Upper lobe of right lung (tissue), 1 donor: ENCODE measurements at regions not wholly inside any gene's neighbourhood (a gene's known extent, or its start where the extent isn't known, plus 50 kb on each side); places are given as distances from the start of the nearest gene placed in this dataset.

Experiments used
- ATAC-seq: fragments of 200-7000 bp; cut with Tn5 transposase; one replicate; pipeline ENCODE4 v1.9.1; 2020; ENCODE audit warnings: mild to moderate bottlenecking, moderate library complexity
- DNase-seq: peaks from one replicate; pipeline ENCODE4 v3.0.0-alpha.2; 2020
- H3K27ac ChIP-seq: fragments of 200-600 bp; one replicate; pipeline ENCODE4 v1.8.0; 2022
- H3K27me3 ChIP-seq: fragments of 200-600 bp; one replicate; pipeline ENCODE4 v1.8.0; 2022; ENCODE audit warnings: mild to moderate bottlenecking
- H3K36me3 ChIP-seq: fragments of 200-600 bp; one replicate; pipeline ENCODE4 v1.8.0; 2022
- H3K4me1 ChIP-seq: fragments of 200-600 bp; one replicate; pipeline ENCODE4 v1.8.0; 2022
- H3K4me3 ChIP-seq: fragments of 200-600 bp; one replicate; pipeline ENCODE4 v1.8.0; 2022; ENCODE audit warnings: mild to moderate bottlenecking
- H3K9me3 ChIP-seq: fragments of 200-600 bp; one replicate; pipeline ENCODE4 v1.8.0; 2022
- CTCF ChIP-seq: fragments of 200-600 bp; IDR thresholded peaks from one replicate; pipeline ENCODE4 v1.8.0; 2022; ENCODE audit warnings: antibody characterized with exemption
- intact Hi-C: fragments of 100-400 bp; cut with DNase I; formaldehyde crosslinking; loops from one replicate; pipeline ENCODE4 v1.11.0; 2022
- donor health status: DM: no; HTN: yes; CAD: no; lungs with severe emphysema.

GRCh38 chr6:27091661-27092315 is 155.7 kb upstream of the PRSS16 start:
- DNase-seq (no peak), ATAC-seq (no peak)
- Histone ChIP-seq H3K4me3 (no peak overlapping the region), H3K27me3 (peaks cover 73% of the 10 kb centered on the region), H3K9me3 (no peaks in the 10 kb centered on the region), H3K36me3 (no peaks in the 10 kb centered on the region), H3K4me1 (no peaks in the 10 kb centered on the region), H3K27ac (no peak overlapping the region)
- no peak for TF ChIP-seq CTCF
- intact Hi-C loops, result no loop called here

- Histone ChIP-seq H3K27me3 (peaks cover 75% of the 10 kb centered on the region), H3K4me1 (no peaks in the 10 kb centered on the region), H3K9me3 (no peaks in the 10 kb centered on the region), H3K27ac (no peak overlapping the region), H3K36me3 (no peaks in the 10 kb centered on the region), H3K4me3 (no peak overlapping the region)
- TF ChIP-seq CTCF, result no peak
- ATAC-seq, result no peak
- DNase-seq, result no peak
- intact Hi-C loops, result no loop called here
Measured at GRCh38 chr6:27092316-27092692, 155.2 kb upstream of the PRSS16 start.

GRCh38 chr6:27095914-27096313 is 151.6 kb upstream of the PRSS16 start:
- intact Hi-C loops, result no loop called here
- H3K27me3 ChIP-seq, result peaks cover 50% of the 10 kb centered on the region
- no peak overlapping the region for H3K4me3 ChIP-seq
- DNase-seq (no peak), ATAC-seq (no peak)
- H3K9me3 ChIP-seq, result no peaks in the 10 kb centered on the region
- H3K27ac ChIP-seq, result no peak overlapping the region
- no peaks in the 10 kb centered on the region for H3K4me1 ChIP-seq
- no peak for TF ChIP-seq CTCF
- H3K36me3 ChIP-seq, result no peaks in the 10 kb centered on the region

- no peaks in the 10 kb centered on the region for H3K36me3 ChIP-seq
- ATAC-seq, result peak; percentile 86
- H3K9me3 ChIP-seq, result no peaks in the 10 kb centered on the region
- no peak overlapping the region for H3K27ac ChIP-seq
- no peaks in the 10 kb centered on the region for H3K4me1 ChIP-seq
- H3K27me3 ChIP-seq, result peaks cover 39% of the 10 kb centered on the region
- DNase-seq, result peak; percentile 78
- no peak for TF ChIP-seq CTCF
- intact Hi-C loops, result no loop called here
- H3K4me3 ChIP-seq, result peak overlapping the region; percentile 50
Measured at GRCh38 chr6:27096834-27097511, 150.5 kb upstream of the PRSS16 start.

- no peaks in the 10 kb centered on the region for H3K36me3 ChIP-seq
- TF ChIP-seq CTCF, result no peak
- intact Hi-C loops, result no loop called here
- peaks cover 20% of the 10 kb centered on the region for H3K27me3 ChIP-seq
- H3K9me3 ChIP-seq, result no peaks in the 10 kb centered on the region
- ATAC-seq (no peak), DNase-seq (no peak)
- no peak overlapping the region for H3K4me3 ChIP-seq
- H3K27ac ChIP-seq, result no peak overlapping the region
- no peaks in the 10 kb centered on the region for H3K4me1 ChIP-seq
Measured at GRCh38 chr6:27098956-27099355, 148.5 kb upstream of the PRSS16 start.
